Endodermal cell (in vitro differentiated cells): ENCODE measurements at regions not wholly inside any gene's neighbourhood (a gene's known extent, or its start where the extent isn't known, plus 50 kb on each side); places are given as distances from the start of the nearest gene placed in this dataset.
"Not testable (repeated sequence)": the region's sequence is repeated elsewhere in the genome, so short reads cannot be mapped to it uniquely, and the experiment has no call there.

Experiments
- DNase-seq: peaks from one replicate; pipeline ENCODE4 v3.0.0-alpha.2; 2017
- H3K27ac ChIP-seq: 2 replicates; pipeline ENCODE4 v1.5.1; 2013; ENCODE audit warnings: mild to moderate bottlenecking, low read depth, low read length, moderate library complexity
- H3K27me3 ChIP-seq: 2 replicates; pipeline ENCODE4 v1.6.1; 2013; ENCODE audit warnings: mild to moderate bottlenecking, low read length, moderate library complexity; ENCODE audit not compliant: insufficient read depth, control insufficient read depth, poor library complexity, severe bottlenecking
- H3K36me3 ChIP-seq: 2 replicates; pipeline ENCODE4 v1.7.0; 2013; ENCODE audit warnings: mild to moderate bottlenecking, low read length, moderate library complexity; ENCODE audit not compliant: control insufficient read depth, insufficient read depth
- H3K4me1 ChIP-seq: one replicate; pipeline ENCODE4 v1.7.0; 2013; ENCODE audit warnings: low read length; ENCODE audit not compliant: control insufficient read depth, insufficient read depth
- H3K4me3 ChIP-seq: 2 replicates; pipeline ENCODE4 v1.5.1; 2013; ENCODE audit warnings: mild to moderate bottlenecking, low read length, moderate library complexity
- H3K9ac ChIP-seq: 2 replicates; pipeline ENCODE4 v1.6.1; 2013; ENCODE audit warnings: mild to moderate bottlenecking, low read length, moderate library complexity; ENCODE audit not compliant: poor library complexity, severe bottlenecking; ENCODE audit errors: extremely low read depth
- H3K9me3 ChIP-seq: 2 replicates; pipeline ENCODE4 v1.6.1; 2013; ENCODE audit warnings: mild to moderate bottlenecking, low read length, moderate library complexity; ENCODE audit not compliant: control insufficient read depth
- H3K27ac Mint-ChIP-seq: 2 replicates; pipeline ENCODE4 v1.8.0; 2020; ENCODE audit warnings: mixed read lengths
- H3K27me3 Mint-ChIP-seq: 2 replicates; pipeline ENCODE4 v1.8.0; 2021; ENCODE audit warnings: mild to moderate bottlenecking, mixed read lengths; ENCODE audit not compliant: insufficient read depth
- H3K36me3 Mint-ChIP-seq: 2 replicates; pipeline ENCODE4 v1.8.0; 2020; ENCODE audit warnings: low read depth, mixed read lengths
- H3K4me1 Mint-ChIP-seq: 2 replicates; pipeline ENCODE4 v1.8.0; 2020; ENCODE audit warnings: mixed read lengths
- H3K4me3 Mint-ChIP-seq: 2 replicates; pipeline ENCODE4 v1.8.0; 2020; ENCODE audit warnings: mild to moderate bottlenecking, moderate library complexity, mixed read lengths
- H3K9me3 Mint-ChIP-seq: 2 replicates; pipeline ENCODE4 v1.8.0; 2020; ENCODE audit warnings: mild to moderate bottlenecking, mixed read lengths
- CTCF ChIP-seq: fragments of 200-600 bp; sonication (generic); conservative IDR thresholded peaks from 2 replicates; pipeline ENCODE4 v1.5.0; 2021; ENCODE audit warnings: antibody characterized with exemption, mild to moderate bottlenecking
- WGBS, 2 experiments: methylation state at CpG; one replicate each; pipeline versions ENCODE4 v1.1.5 to v1.1.7; 2013; ENCODE audit warnings: missing lambda C conversion rate in 2 of 2, mixed read lengths in 1 of 2; ENCODE audit not compliant: insufficient coverage in 1 of 2, insufficient read length in 1 of 2; 5-methylcytosine and 5-hydroxymethylcytosine counted together

DNA sequence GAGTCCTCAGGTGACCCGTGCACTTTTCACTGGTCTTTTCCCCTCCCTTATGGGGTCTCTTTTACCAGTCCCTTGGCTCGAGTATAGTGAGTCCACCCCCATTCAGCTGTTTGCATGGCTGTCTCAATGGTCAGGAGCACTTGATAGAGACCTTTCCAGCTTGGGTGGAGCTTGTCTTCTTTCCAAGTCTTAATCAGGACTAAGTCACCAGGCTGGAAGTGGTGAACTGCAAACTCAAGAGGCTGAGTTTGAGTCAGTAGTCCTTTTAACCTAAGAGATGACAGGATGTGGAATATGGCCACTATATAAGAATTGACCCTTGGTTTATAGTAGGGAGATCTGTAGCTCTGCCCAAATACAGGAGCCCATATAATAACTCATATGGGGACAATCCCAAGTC is 279.7 kb downstream of the PYDC2 start:
- Mint-ChIP-seq H3K36me3 (peaks cover 25% of the 10 kb centered on the region), H3K27ac (no peak overlapping the region), H3K4me1 (peaks cover 6% of the 10 kb centered on the region), H3K9me3 (peaks cover 59% of the 10 kb centered on the region), H3K27me3 (peaks cover 2% of the 10 kb centered on the region), H3K4me3 (no peak overlapping the region)
- no peak for DNase-seq
- no peaks in the 10 kb centered on the region for H3K27me3 ChIP-seq
- no peaks in the 10 kb centered on the region for H3K36me3 ChIP-seq
- H3K9me3 ChIP-seq = peaks cover 47% of the 10 kb centered on the region
- H3K27ac ChIP-seq = no peak overlapping the region
- no peaks in the 10 kb centered on the region for H3K4me1 ChIP-seq
- WGBS, 2 experiments = 91 to 100% methylated on average over 1 to 2 of the region's 2 CpGs
- no peak for TF ChIP-seq CTCF
- H3K4me3 ChIP-seq = no peak overlapping the region
- no peak overlapping the region for H3K9ac ChIP-seq

GRCh38 chr3:191741847-191742350 is 280.9 kb downstream of the PYDC2 start:
- not testable (repeated sequence) for DNase-seq, H3K4me1 ChIP-seq, H3K27me3 ChIP-seq, H3K4me3 Mint-ChIP-seq, H3K27ac Mint-ChIP-seq, H3K27me3 Mint-ChIP-seq, H3K4me1 Mint-ChIP-seq, H3K27ac ChIP-seq, H3K36me3 ChIP-seq, H3K9ac ChIP-seq
- peak overlapping the region; percentile 53 for H3K4me3 ChIP-seq
- H3K9me3 ChIP-seq = peaks cover 46% of the 10 kb centered on the region
- peaks cover 50% of the 10 kb centered on the region for H3K9me3 Mint-ChIP-seq
- peaks cover 19% of the 10 kb centered on the region for H3K36me3 Mint-ChIP-seq
- WGBS, 2 experiments = 83 to 98% methylated on average over 1 of the region's 1 CpG

- Histone ChIP-seq H3K36me3 (no peaks in the 10 kb centered on the region), H3K9me3 (peaks cover 40% of the 10 kb centered on the region), H3K27me3 (no peaks in the 10 kb centered on the region), H3K27ac (no peak overlapping the region), H3K9ac (no peak overlapping the region), H3K4me3 (no peak overlapping the region), H3K4me1 (no peaks in the 10 kb centered on the region)
- H3K27me3 Mint-ChIP-seq = peaks cover 2% of the 10 kb centered on the region
- H3K27ac Mint-ChIP-seq = no peak overlapping the region
- WGBS, 2 experiments = 91 to 95% methylated on average over 6 to 11 of the region's 11 CpGs
- H3K4me3 Mint-ChIP-seq = no peak overlapping the region
- H3K9me3 Mint-ChIP-seq = peaks cover 48% of the 10 kb centered on the region
- H3K4me1 Mint-ChIP-seq = peaks cover 6% of the 10 kb centered on the region
- TF ChIP-seq CTCF = no peak
- no peak for DNase-seq
- peaks cover 19% of the 10 kb centered on the region for H3K36me3 Mint-ChIP-seq
Measured at GRCh38 chr3:191743283-191743682, 282.3 kb downstream of the PYDC2 start.

DNA sequence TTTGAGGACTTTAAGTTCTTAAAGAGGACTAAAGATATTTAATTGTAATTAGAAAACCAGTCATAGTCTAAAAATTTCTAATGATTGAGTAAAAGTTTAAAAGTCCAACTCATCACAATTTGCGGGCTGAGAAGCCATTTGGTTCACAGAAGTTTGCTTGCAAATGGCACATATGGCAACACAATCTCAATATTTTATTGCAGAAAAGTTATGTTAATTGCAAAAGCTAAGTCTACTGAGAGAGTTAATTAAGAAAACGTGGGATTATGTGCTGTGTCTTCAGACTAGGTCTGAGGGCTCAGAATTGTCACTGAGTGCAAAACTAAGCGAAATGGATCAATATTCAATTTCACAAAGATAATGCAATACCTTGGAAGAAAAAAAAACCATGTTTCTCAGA is 289.7 kb downstream of the PYDC2 start:
- Mint-ChIP-seq H3K27ac (no peak overlapping the region), H3K4me3 (no peak overlapping the region), H3K36me3 (peaks cover 2% of the 10 kb centered on the region), H3K9me3 (no peaks in the 10 kb centered on the region), H3K4me1 (no peaks in the 10 kb centered on the region), H3K27me3 (no peaks in the 10 kb centered on the region)
- H3K27me3 ChIP-seq = no peaks in the 10 kb centered on the region
- 88% methylated on average over 3 of the region's 3 CpGs; no CpG with 5 or more reads in 1 of the 2 experiments for WGBS, 2 experiments
- H3K4me3 ChIP-seq = no peak overlapping the region
- no peak for TF ChIP-seq CTCF
- H3K9me3 ChIP-seq = no peaks in the 10 kb centered on the region
- no peaks in the 10 kb centered on the region for H3K4me1 ChIP-seq
- H3K9ac ChIP-seq = no peak overlapping the region
- H3K36me3 ChIP-seq = no peaks in the 10 kb centered on the region
- no peak overlapping the region for H3K27ac ChIP-seq
- no peak for DNase-seq
